GM18502 (cell line): ENCODE measurements at regions not wholly inside any gene's neighbourhood (a gene's known extent, or its start where the extent isn't known, plus 50 kb on each side); places are given as distances from the start of the nearest gene placed in this dataset.

ENCODE experiments used
- ATAC-seq: cut with Tn5 transposase; IDR thresholded peaks from one replicate; pipeline ENCODE4 v1.9.1; 2021; ENCODE audit warnings: mild to moderate bottlenecking; ENCODE audit not compliant: unreplicated experiment, poor library complexity

DNA sequence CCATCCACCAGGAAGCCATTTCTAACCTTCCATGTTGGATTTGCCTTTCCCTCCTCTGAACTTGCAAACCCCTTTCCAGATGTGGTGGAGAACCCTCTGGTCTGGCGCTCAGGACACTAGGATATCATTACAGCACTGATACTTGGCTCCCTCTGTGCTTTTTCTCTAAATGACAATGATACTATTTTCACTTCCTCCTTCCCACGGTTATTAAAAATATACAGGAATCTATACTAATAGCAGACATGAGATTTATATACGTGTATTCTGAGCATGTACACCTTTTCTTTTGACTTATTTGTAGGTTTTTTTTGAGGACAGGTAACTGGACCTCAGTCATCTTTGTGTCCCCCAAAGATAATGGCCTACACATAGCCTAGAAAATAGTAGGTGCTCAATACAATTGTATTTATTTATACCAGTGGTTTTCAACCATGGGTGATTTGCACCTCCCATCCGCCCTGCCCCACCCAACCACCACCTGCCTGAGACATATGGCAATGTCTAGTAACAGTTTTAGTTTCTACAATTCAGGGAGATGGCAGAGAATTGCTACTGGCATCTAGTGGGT is 60.4 kb upstream of the PLAC8 start:
- ATAC-seq: peak; percentile 67

DNA sequence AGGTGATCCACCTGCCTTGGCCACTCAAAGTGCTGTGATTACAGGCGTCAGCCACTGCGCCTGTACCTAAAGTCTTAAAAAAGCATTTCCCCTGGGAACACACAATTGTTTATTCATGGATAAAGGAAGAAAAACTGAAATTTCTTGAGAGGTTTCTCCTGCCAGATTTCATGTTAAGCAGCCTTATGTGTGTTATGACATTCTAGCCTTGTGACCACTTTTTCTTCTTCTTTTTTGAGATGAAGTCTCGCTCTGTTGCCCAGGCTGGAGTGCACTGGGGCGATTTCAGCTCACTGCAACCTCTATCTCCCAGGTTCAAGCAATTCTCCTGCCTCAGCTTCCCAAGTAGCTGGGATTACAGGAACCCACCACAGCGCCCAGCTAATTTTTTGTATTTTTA is 57.8 kb upstream of the PLAC8 start:
- ATAC-seq: no peak

DNA sequence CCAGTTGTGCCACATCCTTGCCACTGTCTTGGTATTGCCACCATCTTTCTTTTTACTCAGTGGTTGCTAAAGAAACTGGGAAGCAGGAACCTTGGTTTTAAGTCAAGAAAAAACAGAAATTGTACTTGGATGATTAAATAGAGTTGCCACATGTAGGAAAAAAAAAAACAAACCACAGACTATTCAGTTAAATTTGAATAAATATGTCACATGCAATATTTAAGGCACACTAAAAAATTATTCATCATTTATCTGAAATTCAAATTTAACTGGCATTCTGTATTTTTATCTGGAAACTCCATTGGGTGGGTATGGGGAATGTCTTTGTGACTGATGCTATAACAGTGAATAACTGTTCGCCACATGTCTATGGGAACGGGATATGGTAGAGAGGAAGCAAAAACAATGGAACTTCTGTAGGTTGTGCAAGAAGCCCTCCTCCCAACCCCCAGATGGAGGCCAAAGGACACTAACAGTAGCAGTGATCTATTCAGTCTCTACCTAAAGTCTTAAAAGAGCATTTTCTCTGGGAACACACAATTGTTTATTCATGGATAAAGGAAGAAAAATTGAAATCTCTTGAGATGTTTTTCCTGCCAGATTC is 57.0 kb upstream of the PLAC8 start:
- ATAC-seq: no peak

DNA sequence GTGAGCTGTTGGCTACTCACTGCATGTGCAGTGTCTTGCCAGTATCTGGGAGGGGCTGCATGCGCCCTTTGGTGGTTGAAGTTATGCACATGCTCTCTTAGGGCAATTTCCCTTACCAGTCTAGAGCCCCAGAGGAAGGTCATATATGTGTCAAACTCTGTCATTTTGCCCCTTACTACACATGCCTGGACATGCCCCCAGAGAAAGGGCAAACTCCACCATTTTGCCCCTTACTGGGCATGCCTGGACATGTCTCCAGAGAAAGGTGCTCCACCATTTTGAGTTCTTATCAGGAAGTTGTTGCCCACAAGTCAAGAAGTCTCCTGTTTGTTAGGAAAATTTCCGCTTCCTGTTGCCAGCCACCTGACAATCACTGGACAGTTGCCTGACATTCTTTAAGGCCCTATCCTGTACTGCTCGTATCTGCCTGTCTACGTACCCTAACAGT is 56.4 kb upstream of the PLAC8 start:
- ATAC-seq: no peak
